Body of pancreas (tissue), 4 donors: ENCODE measurements at regions not wholly inside any gene's neighbourhood (a gene's known extent, or its start where the extent isn't known, plus 50 kb on each side); places are given as distances from the start of the nearest gene placed in this dataset.

ENCODE experiments used
- POLR2A ChIP-seq, 3 donors: fragments of 450-650 bp; IDR thresholded peaks; one replicate each; pipeline ENCODE4 v1.6.1; 2016; ENCODE audit warnings: antibody characterized with exemption in 3 of 3, mild to moderate bottlenecking in 2 of 3
- TF ChIP-seq, protein P1 (sequence below), 7 experiments: fragments of 450-650 bp in 4 of 7; fragments of 200-600 bp in 3 of 7; sonication (generic) in 3 of 7; IDR thresholded peaks; one replicate each; pipeline ENCODE4 v1.5.1; 2016 to 2019; ENCODE audit warnings: antibody characterized with exemption in 7 of 7

DNA sequence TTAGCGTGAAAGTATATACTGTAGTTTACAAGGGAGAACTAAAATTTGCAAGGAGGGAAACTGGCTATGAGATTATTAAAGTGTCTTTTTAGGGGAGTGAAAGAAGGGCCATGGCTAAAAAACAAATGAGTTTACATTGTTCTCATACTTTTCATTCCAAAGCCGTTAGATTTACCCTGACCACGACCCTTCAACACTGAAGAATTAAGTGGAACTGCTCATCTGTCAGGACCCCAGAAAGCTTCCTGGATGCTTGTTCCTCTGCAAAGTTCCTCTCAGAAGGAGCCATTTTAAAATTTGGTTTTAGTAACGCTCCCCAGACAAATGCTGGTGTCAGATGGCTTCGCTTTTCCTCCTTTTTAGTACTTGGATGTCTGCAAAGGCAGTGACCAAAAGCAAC lies 82.7 kb upstream of the ZBTB18 start:
- TF ChIP-seq, protein P1, sequence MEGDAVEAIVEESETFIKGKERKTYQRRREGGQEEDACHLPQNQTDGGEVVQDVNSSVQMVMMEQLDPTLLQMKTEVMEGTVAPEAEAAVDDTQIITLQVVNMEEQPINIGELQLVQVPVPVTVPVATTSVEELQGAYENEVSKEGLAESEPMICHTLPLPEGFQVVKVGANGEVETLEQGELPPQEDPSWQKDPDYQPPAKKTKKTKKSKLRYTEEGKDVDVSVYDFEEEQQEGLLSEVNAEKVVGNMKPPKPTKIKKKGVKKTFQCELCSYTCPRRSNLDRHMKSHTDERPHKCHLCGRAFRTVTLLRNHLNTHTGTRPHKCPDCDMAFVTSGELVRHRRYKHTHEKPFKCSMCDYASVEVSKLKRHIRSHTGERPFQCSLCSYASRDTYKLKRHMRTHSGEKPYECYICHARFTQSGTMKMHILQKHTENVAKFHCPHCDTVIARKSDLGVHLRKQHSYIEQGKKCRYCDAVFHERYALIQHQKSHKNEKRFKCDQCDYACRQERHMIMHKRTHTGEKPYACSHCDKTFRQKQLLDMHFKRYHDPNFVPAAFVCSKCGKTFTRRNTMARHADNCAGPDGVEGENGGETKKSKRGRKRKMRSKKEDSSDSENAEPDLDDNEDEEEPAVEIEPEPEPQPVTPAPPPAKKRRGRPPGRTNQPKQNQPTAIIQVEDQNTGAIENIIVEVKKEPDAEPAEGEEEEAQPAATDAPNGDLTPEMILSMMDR (IDR thresholded peaks at IDR 0.05): no peak
- TF ChIP-seq POLR2A (IDR thresholded peaks at IDR 0.05): no peak
